Stimulated activated CD4-positive, alpha-beta T cell treated with anti-CD3 and anti-CD28 coated beads, Interleukin-2, amount 100 ng/mL, for 48 hours (primary cell): ENCODE measurements at regions not wholly inside any gene's neighbourhood (a gene's known extent, or its start where the extent isn't known, plus 50 kb on each side); places are given as distances from the start of the nearest gene placed in this dataset.

Experiments
- DNase-seq, 2 donors: peaks; one replicate each; pipeline ENCODE4 v3.0.0-alpha.2; 2020

DNA sequence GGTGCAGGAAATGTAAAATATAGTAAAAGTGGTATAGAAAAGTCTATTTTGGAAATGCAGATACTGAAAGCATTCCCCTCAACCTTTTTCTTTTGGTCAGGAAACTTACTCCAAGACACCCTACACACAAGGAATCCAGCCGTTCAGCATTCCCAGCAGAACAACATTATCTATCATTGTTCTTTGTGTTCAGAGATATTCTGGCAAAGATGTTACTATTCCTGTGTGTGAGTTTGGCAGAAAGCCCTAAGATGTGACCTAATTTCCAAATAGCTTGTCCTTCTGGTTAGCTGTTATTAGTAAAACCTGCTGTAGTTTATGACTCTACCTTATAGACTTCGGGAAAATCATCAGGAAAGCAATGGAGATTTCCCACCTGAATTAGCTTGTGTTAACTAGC lies 78.1 kb upstream of the PELI1 start:
- no peak for DNase-seq

DNA sequence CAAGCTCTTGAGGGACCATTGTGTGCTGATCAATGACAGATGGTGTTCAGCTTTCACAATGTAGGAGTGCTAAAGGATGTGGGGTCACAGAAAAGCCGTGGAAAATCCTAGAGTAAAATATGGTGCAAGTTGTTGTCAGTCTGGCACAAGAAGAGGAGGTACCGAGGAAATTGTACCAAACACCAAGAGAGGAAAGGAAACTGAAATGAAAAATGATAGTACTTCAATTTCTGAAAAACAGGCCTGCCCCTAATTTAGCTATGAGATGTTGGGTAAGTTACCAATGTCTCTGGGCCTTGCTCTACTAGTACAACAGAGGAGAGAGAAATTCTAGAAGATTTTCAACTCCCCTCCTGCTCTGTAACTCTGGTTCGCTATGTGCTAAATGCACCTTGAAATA lies 78.8 kb upstream of the PELI1 start:
- no peak for DNase-seq

DNA sequence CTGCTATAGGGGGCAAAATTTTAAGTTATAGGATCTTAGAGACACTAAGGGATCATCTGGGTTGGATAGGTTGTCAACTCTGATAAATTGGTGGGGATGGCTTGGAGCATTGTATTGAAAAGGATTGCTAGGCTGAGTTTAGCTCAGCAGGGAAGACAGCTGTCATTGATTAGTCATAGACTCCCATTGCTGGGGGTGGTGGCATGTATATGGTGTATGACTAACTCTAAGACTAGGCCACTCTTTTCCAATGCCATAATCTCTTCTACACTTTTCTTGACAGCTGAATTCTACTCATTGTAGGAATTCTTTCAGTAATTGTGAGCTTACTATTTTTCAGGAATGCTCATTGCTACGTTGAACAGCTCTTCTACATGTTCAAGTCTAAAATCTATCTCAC lies 81.3 kb upstream of the PELI1 start:
- DNase-seq: no peak

DNA sequence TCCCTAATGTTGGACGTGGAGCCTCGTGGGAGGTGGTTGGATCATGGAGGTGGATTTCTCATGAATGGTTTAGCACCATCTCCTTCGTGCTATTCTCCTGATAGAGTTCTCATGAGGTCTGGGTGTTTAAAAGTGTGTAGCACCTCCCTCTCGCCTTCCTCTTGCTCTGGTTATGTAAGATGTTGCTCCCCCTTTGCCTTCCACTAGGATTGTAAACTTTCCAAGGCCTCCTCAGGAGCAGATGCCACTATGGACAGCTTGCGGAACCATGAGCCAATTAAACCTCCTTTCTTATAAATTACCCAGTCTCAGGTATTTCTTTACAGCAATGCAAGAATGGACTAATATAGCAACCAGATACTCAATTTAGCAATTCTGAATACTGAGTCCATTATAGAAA lies 82.4 kb upstream of the PELI1 start:
- no peak for DNase-seq

DNA sequence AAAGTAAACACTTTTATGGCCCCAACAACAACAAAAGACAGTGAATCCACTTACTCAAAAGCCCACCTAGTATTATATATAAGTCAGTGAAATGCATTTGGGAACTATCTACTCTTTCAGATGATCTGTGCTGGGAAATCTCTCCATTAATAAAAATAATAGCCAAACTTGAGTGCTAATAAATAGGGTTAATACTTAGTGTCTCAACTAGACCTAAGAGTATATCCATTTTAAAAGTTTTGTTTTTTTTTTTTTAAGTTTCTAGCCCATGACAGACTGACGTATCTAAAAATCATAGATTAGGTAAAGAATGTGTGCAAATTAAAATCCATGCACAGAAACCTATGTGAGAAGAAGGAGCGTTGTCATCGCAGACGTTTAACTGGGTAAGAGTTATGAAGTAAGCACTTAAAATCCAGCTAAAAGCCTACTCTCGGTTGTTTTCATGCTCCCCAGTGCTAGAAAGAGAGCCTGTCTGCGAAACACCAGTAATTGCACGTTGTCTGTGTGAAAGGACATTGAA lies 83.4 kb upstream of the PELI1 start:
- no peak for DNase-seq

DNA sequence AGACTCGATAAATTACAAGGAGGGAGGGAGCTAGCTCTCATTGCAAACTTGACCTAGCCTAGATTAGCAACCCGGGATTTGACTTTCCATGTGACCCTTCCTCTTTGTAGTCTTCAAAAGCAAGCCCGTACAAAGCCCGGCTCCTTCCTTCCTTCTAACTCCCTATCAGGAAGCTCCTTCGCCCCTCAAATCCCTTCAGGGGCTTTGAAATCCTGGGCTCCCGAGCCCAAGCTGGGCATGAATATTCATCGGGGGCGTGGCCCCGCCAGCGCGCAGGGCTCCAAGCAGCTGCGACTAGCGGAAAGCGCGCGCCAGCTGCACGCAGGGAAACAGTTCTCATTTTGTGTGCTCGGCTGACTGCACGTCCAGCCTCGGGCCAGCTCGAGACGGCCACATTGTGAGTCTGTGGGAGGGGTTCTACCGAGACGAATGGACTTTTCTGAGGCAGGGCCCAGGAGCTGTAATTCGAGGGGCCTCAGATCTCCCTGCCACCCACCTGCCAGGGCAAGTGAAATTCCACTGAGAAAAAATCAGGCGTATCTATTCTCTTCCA lies 84.0 kb upstream of the PELI1 start:
- DNase-seq: peak; percentile 55 to 60

- no peak for DNase-seq
These were observed 84.7 kb upstream of the PELI1 start for GRCh38 chr2:64228918-64229317.

DNA sequence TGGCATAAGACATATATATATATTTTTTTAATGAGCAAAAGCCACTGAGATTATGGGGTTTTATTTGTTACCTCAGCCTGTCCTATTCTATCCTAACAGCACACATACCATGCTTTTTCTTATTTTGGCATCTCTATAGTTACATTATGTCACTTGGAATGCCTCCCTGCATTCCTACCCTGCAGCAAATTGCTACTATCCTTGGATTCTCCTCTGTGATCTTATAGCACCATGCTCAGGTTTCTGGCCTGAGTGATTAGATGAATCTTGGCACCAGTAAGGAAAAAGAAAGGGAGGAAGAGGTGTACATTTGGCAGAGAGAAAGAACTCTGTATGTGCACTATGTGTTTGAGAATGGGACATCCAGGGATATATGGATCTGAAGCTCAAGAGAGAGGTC lies 86.3 kb upstream of the PELI1 start:
- DNase-seq: no peak

DNA sequence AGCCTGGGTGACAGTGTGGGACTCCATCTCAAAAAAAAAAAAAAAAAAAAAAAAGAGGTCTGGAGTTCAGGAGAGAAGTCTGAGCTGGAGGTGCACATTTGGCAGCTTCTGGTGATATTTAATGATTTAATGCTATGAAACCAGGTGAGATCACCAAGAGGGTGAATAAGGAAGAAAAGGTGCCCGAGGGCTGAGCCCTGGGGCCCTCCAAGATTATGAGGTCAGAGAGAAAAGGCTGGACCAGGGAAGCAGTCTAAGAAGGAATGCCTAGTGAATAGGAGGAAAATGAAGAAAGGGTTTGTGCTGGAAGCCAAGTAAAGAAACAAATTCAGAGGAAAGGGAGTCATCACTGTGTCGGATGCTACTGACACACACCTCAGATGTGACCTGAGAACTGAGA lies 88.0 kb upstream of the PELI1 start:
- no peak for DNase-seq

- DNase-seq: no peak
These were observed 89.2 kb upstream of the PELI1 start for GRCh38 chr2:64233376-64233922.

GRCh38 chr2:64234150-64234549 lies 89.9 kb upstream of the PELI1 start:
- no peak for DNase-seq

DNA sequence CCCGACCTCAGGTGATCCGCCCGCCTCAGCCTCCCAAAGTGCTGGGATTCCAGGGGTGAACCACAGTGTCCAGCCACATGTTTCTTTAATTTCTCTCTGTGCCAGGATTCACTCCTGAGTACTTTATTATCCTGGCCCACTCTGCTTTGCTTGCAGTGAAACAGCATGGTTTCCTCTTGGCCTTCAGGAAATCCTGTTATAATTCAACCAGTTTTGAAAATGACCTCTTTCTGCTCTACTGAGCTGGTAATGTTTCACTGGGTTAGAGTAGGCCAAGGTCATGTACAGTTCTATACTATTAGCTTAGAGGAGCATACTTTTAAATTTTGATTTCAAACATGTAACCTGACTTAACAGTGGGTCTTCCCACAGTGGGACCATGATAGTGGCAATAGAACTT lies 90.6 kb upstream of the PELI1 start:
- DNase-seq: no peak

DNA sequence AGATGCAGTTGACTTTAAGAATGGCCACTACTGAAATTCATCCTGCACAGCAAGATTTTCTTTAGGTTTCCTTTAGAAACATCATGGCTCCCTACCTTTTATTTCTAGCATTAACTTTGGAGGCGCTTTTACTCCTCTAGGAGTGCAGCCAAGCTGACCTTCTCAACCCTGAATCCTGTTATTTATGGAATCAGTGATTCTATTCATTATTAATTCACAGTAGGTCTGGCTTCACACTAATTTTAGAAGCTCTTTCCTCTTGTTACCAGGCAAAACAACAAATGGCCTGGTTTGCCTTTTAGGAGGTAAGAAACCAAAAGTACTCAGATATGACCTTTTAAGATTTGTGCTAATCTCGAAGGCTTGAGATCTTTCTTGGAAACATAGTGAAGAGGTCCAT lies 93.0 kb upstream of the PELI1 start:
- DNase-seq: no peak

DNA sequence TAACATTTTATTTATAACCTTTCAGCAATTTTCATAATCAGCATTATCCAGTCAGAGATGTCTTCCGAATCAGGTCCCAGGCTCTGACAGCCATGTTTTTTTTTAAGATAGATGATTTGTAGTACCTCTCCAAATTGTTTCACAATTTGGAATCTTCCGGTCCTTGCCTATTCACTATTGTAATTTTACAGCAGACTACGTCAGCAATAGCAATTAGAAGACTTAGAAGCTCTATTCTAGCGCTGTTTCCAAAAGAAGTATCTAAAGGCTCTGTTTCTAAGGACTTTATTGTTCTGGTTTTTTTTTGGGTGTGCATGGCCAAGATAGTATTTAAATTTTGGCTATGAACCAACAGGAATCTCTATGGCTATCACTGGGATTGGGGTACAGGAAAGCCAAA lies 94.6 kb upstream of the PELI1 start:
- DNase-seq: no peak

- DNase-seq: no peak
These were observed 99.1 kb upstream of the PELI1 start for GRCh38 chr2:64243081-64244036.

- no peak for DNase-seq
These were observed 99.8 kb upstream of the PELI1 start for GRCh38 chr2:64244037-64244416.

- DNase-seq: no peak
These were observed 101.4 kb upstream of the PELI1 start for GRCh38 chr2:64245631-64246030.

- DNase-seq: no peak
These were observed 102.7 kb upstream of the PELI1 start for GRCh38 chr2:64246962-64247361.

DNA sequence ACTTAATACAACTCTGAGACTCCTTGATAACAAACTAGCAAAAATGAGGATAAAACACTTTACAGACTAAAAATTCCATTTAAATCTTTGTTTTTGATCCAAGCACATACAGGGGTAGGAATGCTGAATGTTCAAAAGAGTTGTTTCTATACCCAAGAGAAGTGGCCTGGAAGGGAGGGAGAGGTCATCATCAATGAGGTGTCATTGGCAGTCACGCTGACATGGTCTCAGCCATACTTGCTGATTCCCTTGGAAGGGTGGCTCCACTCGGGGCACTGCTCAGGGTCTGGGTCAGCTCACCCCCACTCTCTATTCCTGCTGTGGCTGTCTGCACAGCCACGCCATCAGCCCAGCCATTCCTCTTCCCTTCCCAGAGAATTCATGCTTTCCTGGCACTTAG lies 105.2 kb upstream of the PELI1 start:
- DNase-seq: no peak

DNA sequence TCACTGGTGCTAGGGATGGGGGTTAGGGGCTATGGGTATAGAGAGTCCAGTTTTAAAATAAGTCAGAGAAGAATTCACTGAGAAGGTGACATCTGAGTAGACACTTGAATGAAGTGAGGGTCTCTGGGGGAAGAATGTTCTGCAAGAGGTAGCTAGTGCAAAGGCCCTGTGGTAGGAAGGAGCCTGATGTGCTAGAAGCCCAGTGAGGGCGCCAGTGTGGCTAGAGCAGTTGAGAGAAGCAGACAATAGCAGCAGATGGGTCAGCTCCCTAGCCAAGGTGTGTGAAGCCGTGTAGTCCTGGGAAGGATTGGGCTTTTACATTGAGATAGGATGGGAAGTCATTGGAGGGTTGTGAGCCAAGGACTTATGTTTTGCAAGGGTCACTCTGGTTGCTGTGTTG lies 105.8 kb upstream of the PELI1 start:
- DNase-seq: no peak

DNA sequence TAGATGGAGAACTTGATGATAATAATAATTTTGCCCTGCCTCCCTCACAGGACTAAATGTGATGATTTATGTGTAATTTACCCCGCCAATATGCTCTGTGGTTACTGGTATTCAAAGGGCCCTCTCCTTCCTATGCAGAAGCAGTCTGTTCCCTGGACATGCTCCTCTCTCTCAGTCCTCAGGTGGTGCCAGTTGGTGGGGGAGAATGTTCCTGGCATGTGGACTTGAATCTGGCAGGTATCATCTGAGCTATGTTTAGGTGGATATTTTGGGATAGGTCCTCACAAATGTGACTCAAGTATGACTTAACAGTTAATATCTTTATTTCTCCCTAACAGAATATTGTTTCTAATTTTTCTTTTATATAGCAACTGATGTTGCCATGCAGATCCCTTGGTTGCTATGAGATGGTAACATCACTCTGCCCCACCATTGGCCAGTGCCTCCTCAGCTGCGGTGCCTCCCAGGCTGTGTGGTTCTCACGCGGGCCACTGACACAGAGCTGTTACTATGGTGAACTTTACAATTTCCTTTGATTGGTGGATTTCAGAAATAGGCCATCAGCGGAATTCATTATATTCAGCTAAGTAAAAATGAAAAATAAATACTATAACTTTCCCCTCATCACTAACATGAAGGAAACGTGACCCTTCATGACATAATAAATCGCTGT lies 106.7 kb upstream of the PELI1 start:
- DNase-seq: no peak

- no peak for DNase-seq
These were observed 107.5 kb upstream of the PELI1 start for GRCh38 chr2:64251497-64252250.
